ENCODE measurements at regions not wholly inside any gene's neighbourhood (a gene's known extent, or its start where the extent isn't known, plus 50 kb on each side); places are given as distances from the start of the nearest gene placed in this dataset.

DNA sequence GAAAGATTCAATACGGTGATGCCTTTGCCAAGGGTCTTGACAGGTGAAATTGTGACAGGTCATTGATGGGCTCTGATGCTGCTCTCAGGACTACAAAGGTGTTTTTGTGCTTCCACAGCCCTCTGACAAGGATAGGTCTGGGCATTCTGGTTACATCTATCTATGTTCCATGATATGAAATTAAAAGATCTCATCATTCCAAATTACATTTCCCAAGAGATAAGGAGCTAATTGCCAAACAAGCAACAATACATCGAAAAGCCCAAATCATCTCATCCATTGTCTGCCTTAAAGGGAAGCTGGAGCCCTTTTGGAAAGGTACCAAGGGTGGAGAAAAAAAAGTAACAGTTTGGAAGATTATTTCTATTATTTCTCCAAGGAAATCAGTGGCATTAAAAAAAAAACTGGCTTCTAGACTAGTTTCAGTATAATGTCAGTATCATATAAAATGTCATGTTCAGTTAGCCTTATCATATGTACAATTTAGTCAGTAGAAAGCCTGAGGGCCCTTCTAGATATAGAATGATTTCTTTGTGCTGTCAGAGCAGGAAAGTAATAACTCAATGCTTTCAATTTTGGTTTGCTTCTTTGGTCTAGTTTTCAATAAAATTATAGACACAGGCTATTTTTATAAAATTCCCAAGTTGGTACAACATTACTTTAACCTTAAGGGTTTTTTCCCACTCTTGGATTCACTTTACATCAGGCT is 224.5 kb upstream of the GPRIN3 start:
- no peak for TF ChIP-seq CTCF (conservative IDR thresholded peaks at IDR 0.05; ENCODE audit: low read length)
- H3K4me3 ChIP-seq (ENCODE audit: low read length): no peak overlapping the region
- DNase-seq (ENCODE audit: low read depth): no peak

DNA sequence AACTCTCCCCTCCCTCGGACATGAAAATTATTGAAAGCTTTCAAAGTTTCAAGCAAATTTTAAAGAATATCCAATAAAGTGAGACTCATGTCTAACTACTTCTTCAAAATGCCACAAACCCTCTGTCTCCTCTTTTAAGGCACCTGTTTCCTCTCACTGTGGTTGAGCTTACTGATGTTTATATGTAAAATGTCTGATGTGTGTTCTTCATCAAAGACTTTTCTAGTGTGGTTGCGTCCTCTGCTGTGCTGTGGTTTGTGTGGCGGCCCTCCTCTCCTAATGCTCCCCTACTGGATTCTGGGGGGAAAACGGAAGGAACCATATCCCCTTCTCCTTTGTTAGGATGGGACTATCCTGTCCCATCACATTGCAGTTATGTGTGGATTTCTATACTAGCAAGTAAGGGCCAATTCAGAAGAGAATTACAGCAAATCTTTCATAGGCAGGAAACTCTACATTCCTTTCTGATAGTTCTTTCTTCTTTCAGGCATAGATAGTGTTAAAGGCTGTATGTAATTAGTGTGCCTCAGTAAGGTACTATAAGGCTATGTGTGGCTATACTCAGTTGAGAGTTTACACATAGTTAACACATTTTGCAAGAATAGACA is 221.0 kb upstream of the GPRIN3 start:
- DNase-seq (ENCODE audit: low read depth): no peak
- no peak overlapping the region for H3K4me3 ChIP-seq (ENCODE audit: low read length)
- no peak for TF ChIP-seq CTCF (conservative IDR thresholded peaks at IDR 0.05; ENCODE audit: low read length)

GRCh38 chr4:89521826-89522225 is 214.2 kb upstream of the GPRIN3 start:
- DNase-seq (ENCODE audit: low read depth): no peak
- H3K4me3 ChIP-seq (ENCODE audit: low read length): no peak overlapping the region
- no peak for TF ChIP-seq CTCF (conservative IDR thresholded peaks at IDR 0.05; ENCODE audit: low read length)

- no peak for DNase-seq (ENCODE audit: low read depth)
- H3K4me3 ChIP-seq (ENCODE audit: low read length): no peak overlapping the region
- no peak for TF ChIP-seq CTCF (conservative IDR thresholded peaks at IDR 0.05; ENCODE audit: low read length)
Observed at GRCh38 chr4:89519771-89520320, 212.2 kb upstream of the GPRIN3 start.

DNA sequence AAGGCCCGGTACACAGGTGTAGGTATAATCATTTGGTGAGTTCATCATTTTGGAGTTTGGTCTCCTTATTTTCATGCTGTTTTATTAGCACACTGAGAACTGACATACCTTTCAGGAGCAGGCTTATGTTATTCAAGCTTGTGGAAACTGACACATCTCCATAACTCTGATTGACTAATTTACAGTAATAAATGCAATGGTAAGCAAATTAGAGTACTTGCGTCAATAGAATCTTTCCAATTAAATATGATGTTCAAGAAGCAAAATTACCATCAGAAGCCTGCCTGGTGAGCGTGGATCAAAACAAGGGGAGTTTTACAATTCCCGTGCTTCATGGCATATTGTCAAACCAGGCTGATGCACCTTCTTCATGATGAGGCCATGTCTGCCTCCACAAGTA is 210.7 kb upstream of the GPRIN3 start:
- TF ChIP-seq CTCF (conservative IDR thresholded peaks at IDR 0.05; ENCODE audit: low read length): no peak
- DNase-seq (ENCODE audit: low read depth): no peak
- no peak overlapping the region for H3K4me3 ChIP-seq (ENCODE audit: low read length)

GRCh38 chr4:89514811-89515210 is 207.2 kb upstream of the GPRIN3 start:
- no peak overlapping the region for H3K4me3 ChIP-seq (ENCODE audit: low read length)
- no peak for TF ChIP-seq CTCF (conservative IDR thresholded peaks at IDR 0.05; ENCODE audit: low read length)
- no peak for DNase-seq (ENCODE audit: low read depth)

GRCh38 chr4:89511776-89512175 is 204.2 kb upstream of the GPRIN3 start:
- H3K4me3 ChIP-seq (ENCODE audit: low read length): no peak overlapping the region
- no peak for TF ChIP-seq CTCF (conservative IDR thresholded peaks at IDR 0.05; ENCODE audit: low read length)
- DNase-seq (ENCODE audit: low read depth): no peak

All from AG10803 (cell line).